ENCODE measurements at regions not wholly inside any gene's neighbourhood (a gene's known extent, or its start where the extent isn't known, plus 50 kb on each side); places are given as distances from the start of the nearest gene placed in this dataset.

- DNase-seq: no peak
Measured at GRCh38 chr10:120313715-120314114, 143.3 kb upstream of the PLPP4 start.

- no peak for DNase-seq
Measured at GRCh38 chr10:120314442-120314841, 142.6 kb upstream of the PLPP4 start.

DNA sequence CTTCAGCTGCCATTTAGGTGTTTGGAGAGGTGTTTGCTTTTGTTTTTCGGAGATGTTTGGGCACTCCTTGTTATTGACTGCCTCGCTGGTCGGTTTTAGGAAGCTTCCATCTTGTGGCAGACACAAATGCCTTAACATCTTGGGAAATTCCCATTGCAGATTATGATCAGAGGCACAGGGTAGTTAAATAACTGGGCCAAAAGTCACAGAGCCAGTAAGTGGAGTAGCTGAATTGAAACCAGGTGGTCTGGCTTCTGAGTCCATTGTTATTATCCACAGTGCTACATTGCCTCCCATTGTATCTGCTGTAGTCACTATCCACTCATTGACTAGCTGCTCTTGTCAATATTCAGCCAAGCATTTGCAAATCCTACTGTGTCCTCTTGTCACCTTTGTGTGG, 138.2 kb upstream of the PLPP4 start:
- no peak for DNase-seq

DNA sequence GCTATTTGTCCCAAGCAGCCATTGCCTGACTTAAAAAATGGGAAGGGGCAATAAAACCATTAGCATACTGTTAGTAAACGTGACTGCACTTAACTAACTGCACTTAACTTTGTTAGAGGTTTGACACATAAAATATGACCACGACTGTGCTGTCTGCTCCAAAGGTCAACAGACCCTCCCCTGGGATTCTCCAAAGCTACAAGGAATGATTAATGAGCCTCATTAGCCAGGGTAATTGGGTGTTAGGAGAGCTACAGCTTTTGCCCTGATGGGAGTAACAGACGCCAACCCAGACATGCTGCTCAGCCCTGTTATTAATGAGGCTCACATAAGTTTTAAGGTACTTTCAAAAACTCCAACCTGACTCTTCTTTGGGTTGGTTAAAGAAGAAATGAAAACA, 129.4 kb upstream of the PLPP4 start:
- no peak for DNase-seq

- no peak for DNase-seq
Measured at GRCh38 chr10:120328647-120329046, 128.4 kb upstream of the PLPP4 start.

DNA sequence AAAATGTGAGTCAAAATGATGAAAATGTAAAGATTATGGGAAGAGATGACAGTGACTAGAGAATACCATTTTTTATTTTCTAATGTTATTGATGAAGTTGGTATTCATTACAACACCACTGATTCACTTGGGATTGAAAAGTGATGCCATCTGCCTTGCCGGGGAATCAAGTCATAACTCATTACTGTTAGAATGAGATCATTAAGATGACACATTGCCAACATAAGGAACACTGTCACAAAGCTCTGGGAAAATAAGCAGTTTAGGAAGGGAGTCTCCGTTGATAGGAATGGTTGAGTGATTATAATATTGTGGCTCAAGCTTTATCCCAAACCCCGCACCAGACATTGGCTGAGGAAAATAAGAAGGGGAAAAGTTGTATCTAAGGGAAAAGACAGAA, 121.5 kb upstream of the PLPP4 start:
- no peak for DNase-seq

GRCh38 chr10:120336306-120336910, 120.6 kb upstream of the PLPP4 start:
- no peak for DNase-seq

DNA sequence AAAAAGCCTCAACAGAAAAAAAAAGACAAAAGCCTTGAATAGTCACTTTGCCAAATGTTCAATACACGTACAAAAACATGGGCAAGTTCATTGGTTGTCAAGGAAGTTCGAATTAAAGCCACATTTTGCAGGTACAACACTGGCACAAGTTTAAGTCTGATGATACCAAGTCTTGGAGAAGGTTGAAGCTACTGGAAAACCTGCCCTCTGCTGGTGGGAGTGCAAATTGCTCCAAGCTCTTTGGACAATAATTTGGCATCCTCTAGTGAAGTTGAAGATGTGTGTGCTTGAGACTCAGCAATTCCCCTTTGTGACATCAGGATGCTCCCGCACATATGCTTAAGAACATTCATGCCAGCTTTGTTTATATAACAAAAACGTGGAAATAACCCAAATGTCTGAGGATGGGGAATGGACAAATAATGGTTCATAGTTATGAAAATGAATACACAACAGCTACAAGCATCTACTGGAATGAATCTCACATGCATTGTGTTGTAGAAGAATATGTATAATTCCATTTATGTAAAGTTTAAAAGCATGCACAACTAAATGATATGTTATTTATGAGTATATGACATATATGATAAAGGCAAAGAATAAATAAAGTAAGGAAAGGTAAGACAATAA, 120.0 kb upstream of the PLPP4 start:
- DNase-seq: peak; percentile 26

GRCh38 chr10:120342115-120342714, 114.8 kb upstream of the PLPP4 start:
- DNase-seq: no peak

GRCh38 chr10:120345186-120345585, 111.8 kb upstream of the PLPP4 start:
- no peak for DNase-seq

DNA sequence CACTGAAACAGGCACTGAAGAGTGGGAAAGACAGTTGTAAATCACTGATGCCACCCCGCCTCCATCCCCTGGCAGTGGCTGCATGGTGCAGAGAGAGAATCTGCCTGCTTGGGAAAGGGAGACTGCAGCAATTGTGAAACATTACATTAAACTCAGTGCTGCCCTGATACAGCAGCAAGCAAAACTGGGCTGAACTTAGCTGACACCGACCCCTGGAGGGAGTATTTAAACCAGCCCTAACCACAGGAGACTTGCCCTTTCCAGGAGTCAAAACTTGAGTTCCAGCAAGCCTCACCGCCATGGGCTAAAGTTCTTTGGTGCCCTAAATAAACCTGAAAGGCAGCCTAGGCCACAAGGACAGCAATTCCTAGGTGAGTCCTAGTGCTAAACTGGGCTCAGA, 109.4 kb upstream of the PLPP4 start:
- no peak for DNase-seq

- DNase-seq: no peak
Measured at GRCh38 chr10:120349069-120349468, 108.0 kb upstream of the PLPP4 start.

DNA sequence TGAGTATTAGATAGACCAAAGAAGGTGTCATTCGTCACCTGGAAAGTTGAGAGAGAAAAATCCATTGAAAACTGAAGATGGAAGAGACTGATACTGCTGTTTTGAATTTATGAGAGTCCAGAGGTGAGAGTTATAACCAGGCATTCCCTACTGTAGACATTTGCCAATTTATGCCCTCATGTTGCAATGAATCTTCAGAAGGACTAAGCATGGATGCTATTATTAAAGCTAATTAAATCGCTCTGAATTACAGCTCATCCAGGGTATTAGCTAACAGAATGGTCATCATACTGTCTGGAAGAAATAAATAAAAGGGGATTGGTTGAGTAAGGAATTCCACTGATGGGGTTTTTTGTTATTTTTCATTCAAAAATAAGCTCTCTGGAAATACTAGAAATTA, 101.6 kb upstream of the PLPP4 start:
- no peak for DNase-seq

- no peak for DNase-seq
Measured at GRCh38 chr10:120360571-120360970, 96.5 kb upstream of the PLPP4 start.

DNA sequence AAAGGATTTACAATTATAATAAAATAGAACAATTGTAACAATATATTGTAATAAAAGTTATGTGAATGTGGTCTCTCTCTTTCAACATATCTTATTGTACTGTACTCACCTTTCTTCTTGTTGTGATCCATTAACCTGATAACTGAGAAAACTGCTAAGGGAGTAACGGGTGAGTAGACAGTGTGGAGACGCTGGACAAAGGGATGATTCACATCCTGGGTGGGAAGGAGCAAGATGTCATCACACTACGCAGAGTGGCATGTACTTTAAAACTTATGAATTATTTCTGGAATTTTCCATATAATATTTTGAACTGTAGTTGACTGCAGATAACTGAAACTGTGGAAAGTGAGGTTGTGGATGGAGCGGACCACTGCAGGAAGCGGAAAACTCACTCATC, 91.2 kb upstream of the PLPP4 start:
- DNase-seq: no peak

DNA sequence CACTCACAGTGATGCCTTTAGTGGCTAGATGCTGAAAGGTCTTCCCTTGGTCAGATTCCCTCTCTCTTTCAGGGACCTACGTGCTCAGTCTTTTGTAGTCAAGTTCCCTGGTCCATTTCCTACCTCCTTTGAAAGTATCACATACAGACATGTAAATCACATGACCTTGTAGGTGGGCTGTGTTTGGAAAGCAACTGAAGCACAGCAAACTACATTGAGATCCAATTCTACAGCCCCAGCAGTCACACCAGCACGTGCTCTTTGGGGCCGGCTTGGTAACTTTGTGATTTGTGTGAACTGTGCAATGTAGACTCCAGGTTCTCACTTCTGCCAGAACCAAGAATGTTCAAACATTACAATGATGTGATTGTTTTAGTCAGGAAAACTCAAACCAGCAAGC, 89.7 kb upstream of the PLPP4 start:
- no peak for DNase-seq

DNA sequence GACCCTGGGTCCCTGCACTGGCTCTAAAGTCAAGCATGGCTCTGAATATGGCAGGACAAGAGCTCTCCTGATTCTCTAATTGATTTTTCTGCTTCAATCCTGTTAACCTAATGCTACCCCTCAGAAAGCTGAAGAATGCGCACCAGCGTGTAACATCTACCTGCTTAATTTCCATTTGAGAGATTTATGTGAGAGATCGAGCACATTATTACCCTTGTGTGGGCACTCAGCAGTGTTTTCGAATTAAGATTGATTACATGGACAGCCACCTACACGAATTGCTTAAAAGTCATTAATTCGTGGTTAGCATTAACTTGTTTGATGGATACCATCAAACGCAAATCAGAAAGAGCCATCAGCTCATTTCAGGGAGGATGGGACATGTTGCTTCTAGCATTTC, 88.7 kb upstream of the PLPP4 start:
- DNase-seq: no peak

DNA sequence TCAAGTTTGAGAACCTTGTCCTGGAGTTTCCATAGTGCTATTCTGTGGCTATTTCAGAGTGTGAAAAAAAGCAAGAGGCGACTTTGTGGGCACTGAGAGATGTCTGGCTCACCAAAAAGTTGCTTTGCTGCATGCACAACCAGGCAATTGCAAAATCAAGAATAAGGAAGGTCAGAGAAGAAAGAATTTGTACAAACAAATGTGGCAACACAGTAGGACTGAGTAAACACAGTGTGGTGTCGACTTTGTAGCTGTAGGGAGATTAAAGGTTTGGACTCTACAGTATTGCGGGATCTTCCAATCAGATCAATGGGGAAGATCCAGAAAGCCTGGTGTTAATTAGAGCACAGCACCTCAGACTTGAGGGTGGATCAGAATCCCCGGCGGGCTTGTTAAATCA, 88.1 kb upstream of the PLPP4 start:
- DNase-seq: no peak

DNA sequence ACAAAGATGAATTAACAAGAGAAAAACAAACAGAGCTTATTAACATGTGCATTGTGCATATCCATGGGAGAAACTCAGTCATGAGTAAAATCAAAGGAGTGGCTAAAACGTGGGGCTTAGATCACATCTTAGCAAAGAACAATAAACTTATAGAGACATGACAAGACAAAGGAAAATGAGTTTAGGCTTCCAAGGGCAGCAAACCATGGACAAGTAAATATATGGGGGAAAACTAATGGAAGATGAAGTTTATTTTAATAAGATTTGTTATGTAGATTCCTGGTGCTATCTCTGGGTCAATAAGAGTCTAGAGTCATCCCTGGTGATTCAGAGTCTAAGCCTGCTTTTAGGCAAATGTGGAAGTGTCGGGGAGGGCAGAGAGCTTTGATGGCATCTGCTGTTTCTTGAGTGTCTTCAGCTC, 87.2 kb upstream of the PLPP4 start:
- DNase-seq: no peak

DNA sequence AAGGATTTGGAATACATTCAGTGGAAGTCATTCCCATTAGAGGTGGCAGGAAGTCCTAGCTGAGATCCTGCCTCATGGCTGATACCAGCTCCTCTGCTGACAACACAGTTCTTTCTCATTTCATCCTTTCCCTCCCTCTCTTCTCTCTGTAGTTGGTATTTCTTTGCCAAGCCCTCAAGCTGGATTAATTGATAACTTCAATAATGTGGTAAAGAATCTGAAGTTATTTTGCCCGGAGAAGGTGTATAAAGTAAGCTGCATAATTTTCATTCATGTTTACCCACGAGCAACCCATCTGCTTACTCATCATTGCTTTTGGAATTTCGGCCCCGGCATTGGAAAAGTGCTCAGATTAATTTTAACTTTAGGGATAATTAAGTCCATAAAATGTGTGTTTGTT, 85.2 kb upstream of the PLPP4 start:
- no peak for DNase-seq

GRCh38 chr10:120372917-120373316, 84.1 kb upstream of the PLPP4 start:
- no peak for DNase-seq

GRCh38 chr10:120375666-120376065, 81.4 kb upstream of the PLPP4 start:
- no peak for DNase-seq

- no peak for DNase-seq
Measured at GRCh38 chr10:120381931-120382330, 75.1 kb upstream of the PLPP4 start.

DNA sequence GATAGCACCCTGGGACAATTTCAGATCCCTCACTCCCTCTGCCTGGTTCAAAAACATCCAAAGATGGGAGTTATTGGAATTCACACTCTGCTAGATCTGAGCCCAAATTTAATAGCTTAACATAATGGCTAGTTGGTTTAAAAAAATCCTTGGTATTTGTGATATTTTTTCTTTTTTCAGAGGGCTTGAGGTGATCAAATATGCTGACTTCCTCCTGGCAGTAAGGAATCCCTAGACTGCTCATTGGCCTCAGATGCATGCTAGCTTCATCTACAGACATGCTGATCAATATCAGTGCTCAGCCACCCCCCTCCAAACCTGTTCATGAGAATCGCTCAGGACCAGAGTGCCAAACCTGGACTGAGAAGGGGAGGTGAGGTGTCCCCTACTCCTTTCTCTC, 74.7 kb upstream of the PLPP4 start:
- DNase-seq: no peak

DNA sequence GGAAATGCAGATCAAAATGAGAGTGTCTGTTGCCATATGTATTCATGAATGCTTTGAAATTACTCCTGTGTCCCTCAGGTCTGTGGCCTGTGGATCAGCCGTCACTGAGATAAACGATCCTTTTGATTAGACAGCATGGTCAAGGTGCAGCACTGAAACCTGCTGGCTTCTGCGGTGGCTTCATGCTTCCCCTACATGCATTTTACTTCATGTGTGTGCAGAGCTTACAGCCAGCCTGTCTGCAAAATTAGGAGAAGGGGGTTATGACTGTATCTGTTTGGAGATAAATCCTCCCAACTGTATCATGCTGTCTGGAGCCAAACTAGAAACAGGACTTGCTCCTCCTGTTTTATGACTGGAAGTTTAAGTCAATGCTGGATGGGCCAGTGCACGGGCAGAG, 71.0 kb upstream of the PLPP4 start:
- DNase-seq: no peak
